OCI-LY1 (cell line): ENCODE measurements at regions not wholly inside any gene's neighbourhood (a gene's known extent, or its start where the extent isn't known, plus 50 kb on each side); places are given as distances from the start of the nearest gene placed in this dataset.

Experiments
- H2AFZ ChIP-seq: fragments of 200-600 bp; sonication (generic), shearing (Covaris generic); 2 replicates; pipeline ENCODE4 v1.6.0; 2014; ENCODE audit warnings: antibody characterized with exemption, mild to moderate bottlenecking, low read length
- H3F3A ChIP-seq: fragments of 200-600 bp; sonication (generic), shearing (Covaris generic); 2 replicates; pipeline ENCODE4 v1.6.0; 2014; ENCODE audit warnings: mild to moderate bottlenecking, antibody characterized with exemption, low read length, moderate library complexity; ENCODE audit not compliant: insufficient read depth
- H3K27ac ChIP-seq: fragments of 200-600 bp; sonication (generic); 2 replicates; pipeline ENCODE4 v1.5.1; 2014; ENCODE audit warnings: low read length, mixed run types, mild to moderate bottlenecking, low read depth; ENCODE audit not compliant: poor library complexity, severe bottlenecking
- H3K27me3 ChIP-seq: fragments of 200-600 bp; sonication (generic); 2 replicates; pipeline ENCODE4 v1.6.0; 2014; ENCODE audit warnings: antibody characterized with exemption, mild to moderate bottlenecking, low read length, moderate library complexity; ENCODE audit not compliant: insufficient read depth
- H3K36me3 ChIP-seq: fragments of 200-600 bp; sonication (generic); 2 replicates; pipeline ENCODE4 v1.6.1; 2014; ENCODE audit warnings: mild to moderate bottlenecking, antibody characterized with exemption, low read length, moderate library complexity, mixed read lengths; ENCODE audit not compliant: insufficient read depth
- H3K4me1 ChIP-seq: fragments of 200-600 bp; sonication (generic); 2 replicates; pipeline ENCODE4 v1.5.1; 2014; ENCODE audit warnings: mild to moderate bottlenecking, low read length, moderate library complexity; ENCODE audit not compliant: insufficient read depth, severe bottlenecking
- H3K4me2 ChIP-seq: fragments of 200-600 bp; sonication (generic), shearing (Covaris generic); 2 replicates; pipeline ENCODE4 v1.6.1; 2014; ENCODE audit warnings: low read length
- H3K4me3 ChIP-seq: fragments of 200-600 bp; sonication (generic); 2 replicates; pipeline ENCODE4 v1.5.1; 2014; ENCODE audit warnings: low read length, low read depth, mild to moderate bottlenecking, mixed read lengths; ENCODE audit not compliant: poor library complexity, severe bottlenecking
- H3K79me2 ChIP-seq: fragments of 200-600 bp; shearing (Covaris generic); 2 replicates; pipeline ENCODE4 v1.6.1; 2016; ENCODE audit warnings: mixed run types, low read length, mixed read lengths; ENCODE audit not compliant: insufficient read depth
- H3K9ac ChIP-seq: fragments of 200-600 bp; sonication (generic), shearing (Covaris generic); 2 replicates; pipeline ENCODE4 v1.6.1; 2014; ENCODE audit warnings: mild to moderate bottlenecking, low read length, mixed read lengths
- H3K9me2 ChIP-seq: fragments of 200-600 bp; sonication (generic), shearing (Covaris generic); 2 replicates; pipeline ENCODE4 v1.6.1; 2014; ENCODE audit warnings: low read depth, mild to moderate bottlenecking, low read length, mixed read lengths
- H3K9me3 ChIP-seq: fragments of 200-600 bp; shearing (Covaris generic); 2 replicates; pipeline ENCODE4 v1.6.1; 2014; ENCODE audit warnings: low read length, mixed read lengths
- H4K20me1 ChIP-seq: fragments of 200-600 bp; sonication (generic), shearing (Covaris generic); 2 replicates; pipeline ENCODE4 v1.6.0; 2016; ENCODE audit warnings: mild to moderate bottlenecking, low read length; ENCODE audit not compliant: insufficient read depth
- CTCF ChIP-seq: fragments of 200-600 bp; sonication (generic), shearing (Covaris generic); IDR thresholded peaks from 2 replicates; pipeline ENCODE4 v1.5.1; 2017; ENCODE audit warnings: mild to moderate bottlenecking, antibody characterized with exemption, low read length, moderate library complexity, mixed read lengths
- EZH2 ChIP-seq: fragments of 200-600 bp; sonication (generic), shearing (Covaris generic); IDR thresholded peaks from 2 replicates; pipeline ENCODE4 v1.8.0; 2017; ENCODE audit warnings: borderline replicate concordance, mixed run types, mild to moderate bottlenecking, antibody characterized with exemption, low read length, moderate library complexity, mixed read lengths

DNA sequence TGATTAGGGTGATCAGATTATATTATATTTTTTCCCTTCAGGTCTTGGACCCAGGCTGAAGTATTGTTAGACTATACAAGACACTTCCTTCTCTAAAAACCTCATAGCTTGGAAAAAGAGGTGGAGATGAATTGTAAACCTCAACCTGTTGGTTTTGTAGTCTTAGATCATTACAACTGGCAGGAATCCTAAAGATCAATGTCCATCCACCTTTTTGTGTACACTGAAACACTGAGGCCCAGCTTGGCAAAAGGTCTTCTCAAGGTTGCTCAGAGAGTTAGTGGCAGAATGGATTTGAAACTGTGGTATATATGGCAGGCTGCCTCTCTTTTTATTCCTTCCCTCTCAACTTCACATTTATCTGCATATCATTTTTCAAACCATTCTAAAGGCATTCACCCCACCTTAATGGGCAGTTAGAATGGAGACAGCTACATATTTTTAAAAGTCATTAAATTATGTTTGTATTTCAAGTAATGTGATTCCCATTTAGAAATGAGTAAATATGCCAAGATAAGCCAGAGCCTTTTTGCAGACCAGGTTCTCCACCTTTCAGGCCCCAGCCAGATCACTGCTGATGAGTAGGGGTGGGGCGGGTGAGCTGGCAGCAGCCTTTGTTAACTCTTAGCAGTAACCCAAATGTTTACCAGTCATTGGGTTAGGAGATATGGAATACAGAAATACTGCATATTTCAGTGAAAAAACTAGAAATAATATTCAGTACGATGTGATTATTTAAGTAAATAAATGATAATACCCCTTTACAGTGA is 243.2 kb upstream of the F9 start:
- no peak overlapping the region for H3K4me3 ChIP-seq
- no peaks in the 10 kb centered on the region for H3K4me1 ChIP-seq
- no peaks in the 10 kb centered on the region for H3K36me3 ChIP-seq
- no peaks in the 10 kb centered on the region for H3K79me2 ChIP-seq
- H3K4me2 ChIP-seq: no peak overlapping the region
- H3K9me2 ChIP-seq: no peaks in the 10 kb centered on the region
- no peaks in the 10 kb centered on the region for H3K27me3 ChIP-seq
- no peak overlapping the region for H3K27ac ChIP-seq
- H3F3A ChIP-seq: no peaks in the 10 kb centered on the region
- no peak overlapping the region for H3K9ac ChIP-seq
- no peaks in the 10 kb centered on the region for H3K9me3 ChIP-seq
- no peaks in the 10 kb centered on the region for H4K20me1 ChIP-seq
- H2AFZ ChIP-seq: no peak overlapping the region
- no peak for TF ChIP-seq EZH2

DNA sequence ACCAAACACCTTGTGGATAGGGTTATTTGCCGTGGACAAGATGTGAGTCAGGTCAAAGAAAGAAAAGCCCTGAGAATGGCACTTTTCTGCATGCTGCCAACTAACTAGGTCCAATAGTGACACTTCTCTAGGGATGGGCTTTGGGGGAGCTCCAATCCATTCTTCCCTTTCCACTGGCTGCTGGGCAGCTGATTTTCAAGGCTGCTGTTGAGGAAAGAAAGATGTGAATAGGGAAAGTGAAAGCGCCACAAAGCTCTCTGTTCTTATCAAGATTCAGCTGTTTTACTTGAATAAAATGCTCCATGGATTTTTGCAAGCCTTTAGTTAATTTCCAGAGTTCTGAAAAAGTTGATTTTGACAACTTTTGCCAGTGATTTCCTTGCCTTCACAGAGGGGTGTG is 244.2 kb upstream of the F9 start:
- H3K9me3 ChIP-seq: no peaks in the 10 kb centered on the region
- TF ChIP-seq CTCF: no peak
- TF ChIP-seq EZH2: no peak
- no peak overlapping the region for H3K27ac ChIP-seq
- H3K79me2 ChIP-seq: no peaks in the 10 kb centered on the region
- H3K27me3 ChIP-seq: no peaks in the 10 kb centered on the region
- H3K4me3 ChIP-seq: no peak overlapping the region
- no peaks in the 10 kb centered on the region for H3K36me3 ChIP-seq
- no peak overlapping the region for H3K4me2 ChIP-seq
- no peak overlapping the region for H2AFZ ChIP-seq
- no peaks in the 10 kb centered on the region for H3F3A ChIP-seq
- H3K9ac ChIP-seq: no peak overlapping the region
- H3K4me1 ChIP-seq: no peaks in the 10 kb centered on the region
- H4K20me1 ChIP-seq: no peaks in the 10 kb centered on the region
- H3K9me2 ChIP-seq: no peaks in the 10 kb centered on the region

DNA sequence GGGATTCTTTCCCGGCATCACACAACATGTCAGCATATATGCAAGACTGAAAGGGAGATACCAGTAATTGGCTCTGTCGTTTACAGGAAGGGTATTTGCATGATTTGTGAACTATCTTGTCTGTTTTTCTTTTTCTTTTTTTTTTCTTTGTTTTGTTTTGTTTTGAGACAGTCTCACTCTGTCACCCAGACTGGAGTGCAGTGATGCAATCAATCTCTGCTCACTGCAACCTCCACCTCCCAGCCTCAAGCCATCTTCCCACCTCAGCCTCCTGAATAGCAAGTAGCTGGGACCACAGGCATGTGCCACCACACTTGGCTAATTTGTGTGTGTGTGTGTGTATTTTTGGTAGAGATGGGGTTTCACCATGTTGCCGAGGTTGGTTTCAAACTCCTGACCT is 262.7 kb upstream of the F9 start:
- no peak overlapping the region for H3K4me3 ChIP-seq
- H3K9me2 ChIP-seq: no peaks in the 10 kb centered on the region
- no peaks in the 10 kb centered on the region for H3F3A ChIP-seq
- H2AFZ ChIP-seq: no peak overlapping the region
- H3K9me3 ChIP-seq: no peaks in the 10 kb centered on the region
- no peaks in the 10 kb centered on the region for H3K27me3 ChIP-seq
- H3K79me2 ChIP-seq: no peaks in the 10 kb centered on the region
- no peaks in the 10 kb centered on the region for H4K20me1 ChIP-seq
- H3K4me2 ChIP-seq: no peak overlapping the region
- no peaks in the 10 kb centered on the region for H3K36me3 ChIP-seq
- no peaks in the 10 kb centered on the region for H3K4me1 ChIP-seq
- no peak overlapping the region for H3K9ac ChIP-seq
- no peak overlapping the region for H3K27ac ChIP-seq
- no peak for TF ChIP-seq CTCF
- TF ChIP-seq EZH2: no peak

DNA sequence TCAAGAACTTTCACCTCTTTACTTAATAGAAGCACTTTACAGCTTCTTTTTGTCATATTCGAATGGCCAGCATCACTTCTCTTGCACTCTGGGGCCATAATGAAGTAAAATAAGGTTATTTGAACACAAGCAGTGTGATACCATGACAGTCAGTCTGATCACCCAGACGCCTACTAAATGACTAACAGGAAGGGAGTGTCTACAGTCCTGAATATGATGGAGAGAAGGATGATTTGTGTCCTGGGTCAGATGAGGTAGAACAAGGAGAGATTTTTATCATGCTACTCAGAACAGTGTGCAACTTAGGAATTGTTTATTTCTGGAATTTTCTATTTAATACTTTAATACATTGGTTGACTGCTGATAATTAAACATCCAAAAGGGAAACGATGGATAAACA is 284.2 kb upstream of the F9 start:
- H3K79me2 ChIP-seq: no peaks in the 10 kb centered on the region
- H3K9me2 ChIP-seq: no peaks in the 10 kb centered on the region
- H3K4me3 ChIP-seq: no peak overlapping the region
- TF ChIP-seq CTCF (no peak), EZH2 (no peak)
- H3K4me1 ChIP-seq: no peaks in the 10 kb centered on the region
- H3K27ac ChIP-seq: no peak overlapping the region
- H2AFZ ChIP-seq: no peak overlapping the region
- no peaks in the 10 kb centered on the region for H3K27me3 ChIP-seq
- H3K9me3 ChIP-seq: no peaks in the 10 kb centered on the region
- no peaks in the 10 kb centered on the region for H4K20me1 ChIP-seq
- no peaks in the 10 kb centered on the region for H3F3A ChIP-seq
- H3K4me2 ChIP-seq: no peak overlapping the region
- no peak overlapping the region for H3K9ac ChIP-seq
- H3K36me3 ChIP-seq: no peaks in the 10 kb centered on the region
